ENCODE measurements at regions not wholly inside any gene's neighbourhood (a gene's known extent, or its start where the extent isn't known, plus 50 kb on each side); places are given as distances from the start of the nearest gene placed in this dataset.

DNA sequence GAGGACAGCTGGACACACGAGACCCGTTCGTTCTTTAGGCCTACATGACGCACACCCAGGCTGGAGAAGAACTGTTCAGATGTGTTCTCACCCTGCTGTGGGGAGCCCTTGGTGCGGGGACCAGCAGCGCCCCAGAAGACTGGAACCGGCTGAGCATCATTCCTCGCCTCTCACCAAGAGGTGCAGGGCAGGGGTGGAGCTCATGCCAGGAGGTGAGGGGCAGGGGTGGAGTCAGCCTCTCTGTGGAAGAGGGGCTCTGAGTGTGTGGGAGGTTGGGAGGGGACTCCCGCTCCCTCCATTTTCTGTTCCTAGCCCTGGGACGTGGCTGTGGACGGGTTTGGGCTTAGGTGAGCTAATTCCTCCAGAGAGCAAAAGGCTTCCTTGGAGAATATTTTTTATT is 66.0 kb upstream of the SHH start:
- no peak for TF ChIP-seq EZH2 (IDR thresholded peaks at IDR 0.05; ENCODE audit: borderline replicate concordance, insufficient read depth, low read depth, low read length, poor library complexity, severe bottlenecking)
- TF ChIP-seq, protein P1, sequence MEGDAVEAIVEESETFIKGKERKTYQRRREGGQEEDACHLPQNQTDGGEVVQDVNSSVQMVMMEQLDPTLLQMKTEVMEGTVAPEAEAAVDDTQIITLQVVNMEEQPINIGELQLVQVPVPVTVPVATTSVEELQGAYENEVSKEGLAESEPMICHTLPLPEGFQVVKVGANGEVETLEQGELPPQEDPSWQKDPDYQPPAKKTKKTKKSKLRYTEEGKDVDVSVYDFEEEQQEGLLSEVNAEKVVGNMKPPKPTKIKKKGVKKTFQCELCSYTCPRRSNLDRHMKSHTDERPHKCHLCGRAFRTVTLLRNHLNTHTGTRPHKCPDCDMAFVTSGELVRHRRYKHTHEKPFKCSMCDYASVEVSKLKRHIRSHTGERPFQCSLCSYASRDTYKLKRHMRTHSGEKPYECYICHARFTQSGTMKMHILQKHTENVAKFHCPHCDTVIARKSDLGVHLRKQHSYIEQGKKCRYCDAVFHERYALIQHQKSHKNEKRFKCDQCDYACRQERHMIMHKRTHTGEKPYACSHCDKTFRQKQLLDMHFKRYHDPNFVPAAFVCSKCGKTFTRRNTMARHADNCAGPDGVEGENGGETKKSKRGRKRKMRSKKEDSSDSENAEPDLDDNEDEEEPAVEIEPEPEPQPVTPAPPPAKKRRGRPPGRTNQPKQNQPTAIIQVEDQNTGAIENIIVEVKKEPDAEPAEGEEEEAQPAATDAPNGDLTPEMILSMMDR (IDR thresholded peaks at IDR 0.05): no peak

Measured in B cell (primary cell).